GM12872 (cell line): ENCODE measurements at regions not wholly inside any gene's neighbourhood (a gene's known extent, or its start where the extent isn't known, plus 50 kb on each side); places are given as distances from the start of the nearest gene placed in this dataset.

Experiments used
- CTCF ChIP-seq: IDR thresholded peaks from 3 replicates; pipeline ENCODE4 v1.5.1; 2011; ENCODE audit warnings: low read depth, mild to moderate bottlenecking, low read length, moderate library complexity; ENCODE audit not compliant: insufficient read depth

- TF ChIP-seq CTCF = no peak
Observed at GRCh38 chr12:23361971-23362370, 587.5 kb downstream of the SOX5 start.

- TF ChIP-seq CTCF = no peak
Observed at GRCh38 chr12:23368590-23368989, 580.9 kb downstream of the SOX5 start.

- TF ChIP-seq CTCF = no peak
Observed at GRCh38 chr12:23375621-23376020, 573.8 kb downstream of the SOX5 start.

GRCh38 chr12:23376238-23376637, 573.2 kb downstream of the SOX5 start:
- 0 out of 3 replicates have a peak, but pooled peaks have one; percentile 2 for TF ChIP-seq CTCF

- TF ChIP-seq CTCF = no peak
Observed at GRCh38 chr12:23380419-23381100, 568.9 kb downstream of the SOX5 start.

- TF ChIP-seq CTCF = no peak
Observed at GRCh38 chr12:23399402-23399933, 550.0 kb downstream of the SOX5 start.

GRCh38 chr12:23415180-23415579, 534.3 kb downstream of the SOX5 start:
- TF ChIP-seq CTCF = no peak

GRCh38 chr12:23421556-23421955, 527.9 kb downstream of the SOX5 start:
- TF ChIP-seq CTCF = no peak
